OCI-LY1 (cell line): ENCODE measurements at regions not wholly inside any gene's neighbourhood (a gene's known extent, or its start where the extent isn't known, plus 50 kb on each side); places are given as distances from the start of the nearest gene placed in this dataset.
A peak's percentile ranks its signal among the peaks of the same experiment; 100 is the strongest.

Experiments
- H2AFZ ChIP-seq: fragments of 200-600 bp; sonication (generic), shearing (Covaris generic); 2 replicates; pipeline ENCODE4 v1.6.0; 2014; ENCODE audit warnings: antibody characterized with exemption, mild to moderate bottlenecking, low read length
- H3F3A ChIP-seq: fragments of 200-600 bp; sonication (generic), shearing (Covaris generic); 2 replicates; pipeline ENCODE4 v1.6.0; 2014; ENCODE audit warnings: mild to moderate bottlenecking, antibody characterized with exemption, low read length, moderate library complexity; ENCODE audit not compliant: insufficient read depth
- H3K27ac ChIP-seq: fragments of 200-600 bp; sonication (generic); 2 replicates; pipeline ENCODE4 v1.5.1; 2014; ENCODE audit warnings: low read length, mixed run types, mild to moderate bottlenecking, low read depth; ENCODE audit not compliant: poor library complexity, severe bottlenecking
- H3K27me3 ChIP-seq: fragments of 200-600 bp; sonication (generic); 2 replicates; pipeline ENCODE4 v1.6.0; 2014; ENCODE audit warnings: antibody characterized with exemption, mild to moderate bottlenecking, low read length, moderate library complexity; ENCODE audit not compliant: insufficient read depth
- H3K36me3 ChIP-seq: fragments of 200-600 bp; sonication (generic); 2 replicates; pipeline ENCODE4 v1.6.1; 2014; ENCODE audit warnings: mild to moderate bottlenecking, antibody characterized with exemption, low read length, moderate library complexity, mixed read lengths; ENCODE audit not compliant: insufficient read depth
- H3K4me1 ChIP-seq: fragments of 200-600 bp; sonication (generic); 2 replicates; pipeline ENCODE4 v1.5.1; 2014; ENCODE audit warnings: mild to moderate bottlenecking, low read length, moderate library complexity; ENCODE audit not compliant: insufficient read depth, severe bottlenecking
- H3K4me2 ChIP-seq: fragments of 200-600 bp; sonication (generic), shearing (Covaris generic); 2 replicates; pipeline ENCODE4 v1.6.1; 2014; ENCODE audit warnings: low read length
- H3K4me3 ChIP-seq: fragments of 200-600 bp; sonication (generic); 2 replicates; pipeline ENCODE4 v1.5.1; 2014; ENCODE audit warnings: low read length, low read depth, mild to moderate bottlenecking, mixed read lengths; ENCODE audit not compliant: poor library complexity, severe bottlenecking
- H3K79me2 ChIP-seq: fragments of 200-600 bp; shearing (Covaris generic); 2 replicates; pipeline ENCODE4 v1.6.1; 2016; ENCODE audit warnings: mixed run types, low read length, mixed read lengths; ENCODE audit not compliant: insufficient read depth
- H3K9ac ChIP-seq: fragments of 200-600 bp; sonication (generic), shearing (Covaris generic); 2 replicates; pipeline ENCODE4 v1.6.1; 2014; ENCODE audit warnings: mild to moderate bottlenecking, low read length, mixed read lengths
- H3K9me2 ChIP-seq: fragments of 200-600 bp; sonication (generic), shearing (Covaris generic); 2 replicates; pipeline ENCODE4 v1.6.1; 2014; ENCODE audit warnings: low read depth, mild to moderate bottlenecking, low read length, mixed read lengths
- H3K9me3 ChIP-seq: fragments of 200-600 bp; shearing (Covaris generic); 2 replicates; pipeline ENCODE4 v1.6.1; 2014; ENCODE audit warnings: low read length, mixed read lengths
- H4K20me1 ChIP-seq: fragments of 200-600 bp; sonication (generic), shearing (Covaris generic); 2 replicates; pipeline ENCODE4 v1.6.0; 2016; ENCODE audit warnings: mild to moderate bottlenecking, low read length; ENCODE audit not compliant: insufficient read depth
- EZH2 ChIP-seq: fragments of 200-600 bp; sonication (generic), shearing (Covaris generic); IDR thresholded peaks from 2 replicates; pipeline ENCODE4 v1.8.0; 2017; ENCODE audit warnings: borderline replicate concordance, mixed run types, mild to moderate bottlenecking, antibody characterized with exemption, low read length, moderate library complexity, mixed read lengths
- TF ChIP-seq, protein P1 (sequence below): fragments of 200-600 bp; sonication (generic), shearing (Covaris generic); IDR thresholded peaks from 2 replicates; pipeline ENCODE4 v1.5.1; 2017; ENCODE audit warnings: mild to moderate bottlenecking, antibody characterized with exemption, low read length, moderate library complexity, mixed read lengths

DNA sequence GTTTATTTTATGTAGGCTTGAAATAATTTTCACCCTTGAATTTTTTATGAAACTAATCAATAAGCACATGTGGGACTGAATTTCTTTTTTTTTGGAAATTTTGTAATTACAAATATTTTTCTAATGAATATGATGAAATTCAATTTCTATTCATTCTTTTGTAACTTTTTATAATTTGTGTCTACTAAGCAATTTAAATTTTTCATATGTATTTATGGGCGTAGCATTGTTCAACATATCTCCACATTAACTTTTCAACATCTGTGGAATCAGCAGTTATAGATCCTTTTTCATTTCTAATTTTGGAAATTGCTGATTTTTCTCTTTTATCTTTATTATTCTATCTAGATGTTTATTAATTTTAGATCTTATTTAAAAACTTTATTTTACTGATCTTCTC is 1320.3 kb downstream of the C4orf33 start:
- Histone ChIP-seq H3K27ac (no peak overlapping the region), H3K27me3 (no peaks in the 10 kb centered on the region), H3K79me2 (no peaks in the 10 kb centered on the region), H3K9me3 (no peaks in the 10 kb centered on the region), H4K20me1 (no peaks in the 10 kb centered on the region), H3K9me2 (no peaks in the 10 kb centered on the region), H3K4me2 (no peak overlapping the region), H2AFZ (no peak overlapping the region), H3F3A (no peaks in the 10 kb centered on the region), H3K36me3 (no peaks in the 10 kb centered on the region), H3K4me1 (no peaks in the 10 kb centered on the region), H3K9ac (no peak overlapping the region), H3K4me3 (no peak overlapping the region)
- TF ChIP-seq, protein P1, sequence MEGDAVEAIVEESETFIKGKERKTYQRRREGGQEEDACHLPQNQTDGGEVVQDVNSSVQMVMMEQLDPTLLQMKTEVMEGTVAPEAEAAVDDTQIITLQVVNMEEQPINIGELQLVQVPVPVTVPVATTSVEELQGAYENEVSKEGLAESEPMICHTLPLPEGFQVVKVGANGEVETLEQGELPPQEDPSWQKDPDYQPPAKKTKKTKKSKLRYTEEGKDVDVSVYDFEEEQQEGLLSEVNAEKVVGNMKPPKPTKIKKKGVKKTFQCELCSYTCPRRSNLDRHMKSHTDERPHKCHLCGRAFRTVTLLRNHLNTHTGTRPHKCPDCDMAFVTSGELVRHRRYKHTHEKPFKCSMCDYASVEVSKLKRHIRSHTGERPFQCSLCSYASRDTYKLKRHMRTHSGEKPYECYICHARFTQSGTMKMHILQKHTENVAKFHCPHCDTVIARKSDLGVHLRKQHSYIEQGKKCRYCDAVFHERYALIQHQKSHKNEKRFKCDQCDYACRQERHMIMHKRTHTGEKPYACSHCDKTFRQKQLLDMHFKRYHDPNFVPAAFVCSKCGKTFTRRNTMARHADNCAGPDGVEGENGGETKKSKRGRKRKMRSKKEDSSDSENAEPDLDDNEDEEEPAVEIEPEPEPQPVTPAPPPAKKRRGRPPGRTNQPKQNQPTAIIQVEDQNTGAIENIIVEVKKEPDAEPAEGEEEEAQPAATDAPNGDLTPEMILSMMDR: no peak
- TF ChIP-seq EZH2: no peak

DNA sequence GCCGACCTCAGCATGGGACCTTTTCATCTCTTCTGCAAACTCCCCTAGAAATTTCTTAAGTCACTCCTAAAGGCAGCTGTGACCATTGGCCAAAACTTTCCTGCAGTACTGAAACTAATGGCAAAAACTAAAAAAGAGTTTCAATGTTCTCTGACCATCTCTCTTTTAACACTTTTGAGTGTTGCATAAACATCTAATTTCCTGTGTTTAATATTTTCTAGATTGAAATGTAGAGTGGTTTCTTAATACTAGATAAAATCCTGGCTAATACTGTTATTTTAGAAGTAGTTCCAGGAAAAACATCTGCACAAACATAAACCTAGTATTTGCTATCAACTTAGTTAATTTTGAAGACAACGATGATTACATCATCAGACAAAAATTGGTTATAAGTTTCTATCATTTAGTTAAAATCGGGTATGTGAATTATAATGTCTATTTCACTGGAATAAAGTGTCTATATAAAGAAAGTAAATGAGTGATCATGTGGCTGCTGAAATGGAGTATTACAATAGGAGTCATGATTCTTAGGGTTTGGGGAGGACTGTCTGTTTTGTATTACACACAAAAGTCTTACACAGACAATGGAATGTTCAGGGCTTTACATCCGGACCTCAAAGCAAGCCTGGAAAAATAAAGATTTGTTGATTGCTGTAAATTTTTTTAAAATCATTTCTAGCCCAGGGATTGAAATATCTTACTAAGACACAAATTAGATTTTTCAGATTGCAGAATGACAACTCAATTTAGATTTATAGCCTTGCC is 1323.4 kb downstream of the C4orf33 start:
- no peaks in the 10 kb centered on the region for H4K20me1 ChIP-seq
- H3K9me3 ChIP-seq: no peaks in the 10 kb centered on the region
- no peak overlapping the region for H3K9ac ChIP-seq
- no peaks in the 10 kb centered on the region for H3F3A ChIP-seq
- H3K36me3 ChIP-seq: no peaks in the 10 kb centered on the region
- no peaks in the 10 kb centered on the region for H3K79me2 ChIP-seq
- H3K9me2 ChIP-seq: no peaks in the 10 kb centered on the region
- no peak overlapping the region for H2AFZ ChIP-seq
- no peak overlapping the region for H3K4me2 ChIP-seq
- H3K27ac ChIP-seq: no peak overlapping the region
- peaks cover 9% of the 10 kb centered on the region for H3K4me1 ChIP-seq
- no peak for TF ChIP-seq EZH2
- TF ChIP-seq, protein P1: no peak
- H3K4me3 ChIP-seq: no peak overlapping the region
- H3K27me3 ChIP-seq: no peaks in the 10 kb centered on the region

DNA sequence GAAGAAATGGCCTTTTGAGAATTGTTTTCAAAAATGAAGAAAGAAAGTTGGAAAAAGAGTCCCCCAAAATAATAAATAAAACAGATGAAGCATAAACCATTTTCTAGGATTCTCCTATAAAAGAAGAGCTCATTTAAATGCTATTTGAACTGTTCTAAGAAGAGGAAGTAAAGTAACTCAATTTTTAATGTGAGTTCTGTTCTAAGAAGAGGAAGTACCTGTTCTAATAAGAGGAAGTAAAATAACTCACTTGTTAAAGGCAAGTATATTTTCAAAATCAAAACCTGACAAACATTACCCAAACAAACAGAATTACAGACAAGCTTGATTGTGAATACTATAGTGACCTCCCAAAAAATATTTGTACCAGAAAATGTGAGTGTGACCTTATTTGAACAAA is 1326.3 kb downstream of the C4orf33 start:
- H2AFZ ChIP-seq: no peak overlapping the region; the same call in 1 of the 2 replicates
- no peaks in the 10 kb centered on the region for H3K79me2 ChIP-seq
- peak overlapping the region; percentile 51 for H3K27ac ChIP-seq
- H3K36me3 ChIP-seq: no peaks in the 10 kb centered on the region
- no peaks in the 10 kb centered on the region for H3K9me3 ChIP-seq
- no peak overlapping the region for H3K9ac ChIP-seq
- H3K4me1 ChIP-seq: peaks cover 9% of the 10 kb centered on the region
- H3K27me3 ChIP-seq: no peaks in the 10 kb centered on the region
- no peak overlapping the region for H3K4me3 ChIP-seq
- H3F3A ChIP-seq: no peaks in the 10 kb centered on the region
- no peak for TF ChIP-seq EZH2
- TF ChIP-seq, protein P1: no peak
- no peak overlapping the region for H3K4me2 ChIP-seq
- H4K20me1 ChIP-seq: no peaks in the 10 kb centered on the region
- H3K9me2 ChIP-seq: no peaks in the 10 kb centered on the region
